ENCODE measurements at regions not wholly inside any gene's neighbourhood (a gene's known extent, or its start where the extent isn't known, plus 50 kb on each side); places are given as distances from the start of the nearest gene placed in this dataset.
"Not testable (repeated sequence)": the region's sequence is repeated elsewhere in the genome, so short reads cannot be mapped to it uniquely, and the experiment has no call there.

- no peak for DNase-seq
These were observed 80.0 kb upstream of the TNFAIP3 start for GRCh38 chr6:137787016-137787415.

GRCh38 chr6:137788248-137788647 is 78.8 kb upstream of the TNFAIP3 start:
- no peak for DNase-seq

GRCh38 chr6:137791281-137792159 is 75.5 kb upstream of the TNFAIP3 start:
- no peak for DNase-seq

GRCh38 chr6:137792160-137793033 is 74.7 kb upstream of the TNFAIP3 start:
- DNase-seq = no peak

- no peak for DNase-seq
These were observed 73.1 kb upstream of the TNFAIP3 start for GRCh38 chr6:137793805-137794515.

GRCh38 chr6:137794516-137795201 is 72.4 kb upstream of the TNFAIP3 start:
- DNase-seq = no peak

- DNase-seq = no peak
These were observed 71.6 kb upstream of the TNFAIP3 start for GRCh38 chr6:137795501-137795900.

- no peak for DNase-seq
These were observed 68.8 kb upstream of the TNFAIP3 start for GRCh38 chr6:137798261-137798660.

- peak; percentile 39 for DNase-seq
These were observed 68.2 kb upstream of the TNFAIP3 start for GRCh38 chr6:137798846-137799245.

GRCh38 chr6:137799950-137800568 is 67.0 kb upstream of the TNFAIP3 start:
- peak; percentile 60 for DNase-seq

- DNase-seq = no peak
These were observed 66.3 kb upstream of the TNFAIP3 start for GRCh38 chr6:137800762-137801161.

- DNase-seq = no peak
These were observed 65.5 kb upstream of the TNFAIP3 start for GRCh38 chr6:137801352-137802114.

GRCh38 chr6:137802408-137803182 is 64.5 kb upstream of the TNFAIP3 start:
- DNase-seq = no peak

GRCh38 chr6:137804637-137805036 is 62.4 kb upstream of the TNFAIP3 start:
- no peak for DNase-seq

- DNase-seq = no peak
These were observed 61.4 kb upstream of the TNFAIP3 start for GRCh38 chr6:137805622-137806021.

- no peak for DNase-seq
These were observed 60.0 kb upstream of the TNFAIP3 start for GRCh38 chr6:137806914-137807682.

GRCh38 chr6:137808191-137808590 is 58.9 kb upstream of the TNFAIP3 start:
- no peak for DNase-seq

GRCh38 chr6:137808836-137809315 is 58.2 kb upstream of the TNFAIP3 start:
- DNase-seq = no peak

- not testable (repeated sequence) for DNase-seq
These were observed 57.0 kb upstream of the TNFAIP3 start for GRCh38 chr6:137809895-137810553.
